Fibroblast of the aortic adventitia (primary cell): ENCODE measurements at regions not wholly inside any gene's neighbourhood (a gene's known extent, or its start where the extent isn't known, plus 50 kb on each side); places are given as distances from the start of the nearest gene placed in this dataset.
"Not testable (repeated sequence)": the region's sequence is repeated elsewhere in the genome, so short reads cannot be mapped to it uniquely, and the experiment has no call there.

ENCODE experiments used
- DNase-seq: peaks from one replicate; pipeline ENCODE4 v3.0.0-alpha.2; 2010; ENCODE audit warnings: low read depth
- H3K4me3 ChIP-seq: 2 replicates; pipeline ENCODE4 v1.5.1; 2011; ENCODE audit warnings: low read depth, mild to moderate bottlenecking, control low read depth, low read length, moderate library complexity
- TF ChIP-seq, protein P1 (sequence below): IDR thresholded peaks from 2 replicates; pipeline ENCODE4 v1.5.1; 2011; ENCODE audit warnings: mild to moderate bottlenecking, low read length, control low read depth, inconsistent platforms; ENCODE audit not compliant: insufficient read depth

GRCh38 chr2:16763056-16763455, 97.4 kb upstream of the CYRIA start:
- TF ChIP-seq, protein P1, sequence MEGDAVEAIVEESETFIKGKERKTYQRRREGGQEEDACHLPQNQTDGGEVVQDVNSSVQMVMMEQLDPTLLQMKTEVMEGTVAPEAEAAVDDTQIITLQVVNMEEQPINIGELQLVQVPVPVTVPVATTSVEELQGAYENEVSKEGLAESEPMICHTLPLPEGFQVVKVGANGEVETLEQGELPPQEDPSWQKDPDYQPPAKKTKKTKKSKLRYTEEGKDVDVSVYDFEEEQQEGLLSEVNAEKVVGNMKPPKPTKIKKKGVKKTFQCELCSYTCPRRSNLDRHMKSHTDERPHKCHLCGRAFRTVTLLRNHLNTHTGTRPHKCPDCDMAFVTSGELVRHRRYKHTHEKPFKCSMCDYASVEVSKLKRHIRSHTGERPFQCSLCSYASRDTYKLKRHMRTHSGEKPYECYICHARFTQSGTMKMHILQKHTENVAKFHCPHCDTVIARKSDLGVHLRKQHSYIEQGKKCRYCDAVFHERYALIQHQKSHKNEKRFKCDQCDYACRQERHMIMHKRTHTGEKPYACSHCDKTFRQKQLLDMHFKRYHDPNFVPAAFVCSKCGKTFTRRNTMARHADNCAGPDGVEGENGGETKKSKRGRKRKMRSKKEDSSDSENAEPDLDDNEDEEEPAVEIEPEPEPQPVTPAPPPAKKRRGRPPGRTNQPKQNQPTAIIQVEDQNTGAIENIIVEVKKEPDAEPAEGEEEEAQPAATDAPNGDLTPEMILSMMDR: no peak
- DNase-seq: no peak
- H3K4me3 ChIP-seq: no peak overlapping the region

DNA sequence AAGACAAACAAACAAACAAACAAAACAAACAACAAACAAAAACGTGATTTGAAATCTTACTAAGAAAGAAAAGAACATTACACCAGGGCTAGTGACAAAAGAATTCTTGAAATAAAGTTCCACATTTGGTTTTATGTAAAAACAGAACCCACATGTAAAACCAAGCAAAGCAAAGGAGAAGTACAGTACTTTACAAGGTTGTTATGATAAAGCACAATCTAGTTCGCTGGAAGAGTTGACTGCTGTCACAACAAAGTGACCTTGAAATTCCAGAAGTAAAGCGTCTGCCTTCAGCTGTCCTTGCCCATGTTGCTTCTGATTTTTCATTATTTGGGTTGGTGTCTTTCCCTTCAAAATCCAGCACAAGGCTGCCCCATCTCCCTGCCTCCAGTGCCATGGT, 94.8 kb upstream of the CYRIA start:
- DNase-seq: no peak
- TF ChIP-seq, protein P1: no peak
- H3K4me3 ChIP-seq: no peak overlapping the region

- DNase-seq: peak; percentile 60
- TF ChIP-seq, protein P1: peak; percentile 77
- no peak overlapping the region for H3K4me3 ChIP-seq
Measured at GRCh38 chr2:16756831-16757644, 91.4 kb upstream of the CYRIA start.

DNA sequence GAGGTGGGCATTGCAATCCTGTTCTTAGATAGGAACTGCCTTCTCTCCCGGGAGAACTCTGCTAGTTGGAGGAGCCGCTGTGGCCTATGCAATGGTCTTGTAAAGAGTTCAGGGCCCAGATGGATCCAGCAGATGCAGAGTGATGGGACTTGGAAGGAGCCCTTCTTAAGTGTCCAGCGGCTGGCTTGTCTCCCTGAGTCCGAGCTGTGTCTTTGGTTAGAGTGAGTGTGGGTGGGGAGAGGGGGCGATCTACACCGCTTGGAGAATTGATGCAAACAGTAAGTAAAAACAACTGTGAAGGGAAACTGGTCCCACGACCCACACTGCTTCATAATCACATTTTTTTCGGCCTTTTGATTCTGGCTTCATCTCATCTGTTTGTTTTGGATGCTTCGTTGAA, 89.8 kb upstream of the CYRIA start:
- H3K4me3 ChIP-seq: no peak overlapping the region
- TF ChIP-seq, protein P1: no peak
- DNase-seq: no peak

DNA sequence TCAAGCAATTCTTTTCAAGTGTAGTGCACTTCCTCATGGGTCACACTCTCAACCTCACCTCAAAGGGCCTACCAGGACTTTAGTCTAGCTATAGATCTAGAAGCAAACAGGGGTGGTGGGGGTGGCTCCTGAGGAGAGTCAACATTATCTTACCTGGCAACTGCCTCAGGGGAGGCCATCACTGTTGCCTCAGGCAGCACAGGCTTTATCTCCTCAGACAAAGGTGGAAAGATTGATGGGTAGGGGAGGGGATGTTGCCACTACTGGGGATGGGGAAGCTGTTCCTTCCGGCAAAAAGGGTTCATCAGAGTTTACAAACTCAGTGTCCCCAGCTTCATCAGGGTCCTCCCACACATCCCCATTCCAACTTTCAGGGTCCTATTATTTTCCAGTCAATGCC, 87.4 kb upstream of the CYRIA start:
- not testable (repeated sequence) for H3K4me3 ChIP-seq, DNase-seq

- not testable (repeated sequence) for H3K4me3 ChIP-seq, DNase-seq
Measured at GRCh38 chr2:16750925-16751214, 85.2 kb upstream of the CYRIA start.

- TF ChIP-seq, protein P1: no peak
- H3K4me3 ChIP-seq: no peak overlapping the region
- DNase-seq: no peak
Measured at GRCh38 chr2:16750175-16750924, 84.7 kb upstream of the CYRIA start.

- H3K4me3 ChIP-seq, DNase-seq: not testable (repeated sequence)
Measured at GRCh38 chr2:16748511-16749266, 83.1 kb upstream of the CYRIA start.
